ENCODE measurements at regions not wholly inside any gene's neighbourhood (a gene's known extent, or its start where the extent isn't known, plus 50 kb on each side); places are given as distances from the start of the nearest gene placed in this dataset.

GRCh38 chr12:23349564-23349963 lies 599.9 kb downstream of the SOX5 start:
- Mint-ChIP-seq H3K27me3 (ENCODE audit: low read depth) (no peaks in the 10 kb centered on the region), H3K27ac (no peak overlapping the region), H3K36me3 (ENCODE audit: low read depth) (no peaks in the 10 kb centered on the region), H3K4me1 (ENCODE audit: low read depth) (no peaks in the 10 kb centered on the region), H3K9me3 (ENCODE audit: insufficient read depth) (no peaks in the 10 kb centered on the region), H3K4me3 (no peak overlapping the region)
- no peak for DNase-seq
- ChIA-PET POLR2A (no interaction called here), CTCF (no interaction called here)
- ATAC-seq = no peak

- CTCF ChIA-PET = no interaction called here
- Mint-ChIP-seq H3K27ac (no peak overlapping the region), H3K27me3 (ENCODE audit: low read depth) (no peaks in the 10 kb centered on the region), H3K4me1 (ENCODE audit: low read depth) (no peaks in the 10 kb centered on the region), H3K36me3 (ENCODE audit: low read depth) (no peaks in the 10 kb centered on the region), H3K9me3 (ENCODE audit: insufficient read depth) (no peaks in the 10 kb centered on the region), H3K4me3 (no peak overlapping the region)
- DNase-seq = no peak
- ATAC-seq = no peak
- POLR2A ChIA-PET = no interaction called here
Measured at GRCh38 chr12:23350808-23351207, 598.7 kb downstream of the SOX5 start.

GRCh38 chr12:23352670-23353069 lies 596.8 kb downstream of the SOX5 start:
- H3K4me1 Mint-ChIP-seq (ENCODE audit: low read depth) = no peaks in the 10 kb centered on the region
- H3K27me3 Mint-ChIP-seq (ENCODE audit: low read depth) = no peaks in the 10 kb centered on the region
- no peaks in the 10 kb centered on the region for H3K36me3 Mint-ChIP-seq (ENCODE audit: low read depth)
- no peaks in the 10 kb centered on the region for H3K9me3 Mint-ChIP-seq (ENCODE audit: insufficient read depth)
- DNase-seq (no peak), ATAC-seq (no peak)
- H3K27ac Mint-ChIP-seq = no peak overlapping the region
- CTCF ChIA-PET = no interaction called here
- POLR2A ChIA-PET = no interaction called here
- H3K4me3 Mint-ChIP-seq = no peak overlapping the region

GRCh38 chr12:23354800-23355199 lies 594.7 kb downstream of the SOX5 start:
- DNase-seq (no peak), ATAC-seq (no peak)
- no peaks in the 10 kb centered on the region for H3K9me3 Mint-ChIP-seq (ENCODE audit: insufficient read depth)
- no peaks in the 10 kb centered on the region for H3K36me3 Mint-ChIP-seq (ENCODE audit: low read depth)
- H3K27ac Mint-ChIP-seq = no peak overlapping the region
- POLR2A ChIA-PET = no interaction called here
- no peak overlapping the region for H3K4me3 Mint-ChIP-seq
- no peaks in the 10 kb centered on the region for H3K4me1 Mint-ChIP-seq (ENCODE audit: low read depth)
- CTCF ChIA-PET = no interaction called here
- no peaks in the 10 kb centered on the region for H3K27me3 Mint-ChIP-seq (ENCODE audit: low read depth)

GRCh38 chr12:23356440-23356839 lies 593.0 kb downstream of the SOX5 start:
- no peaks in the 10 kb centered on the region for H3K4me1 Mint-ChIP-seq (ENCODE audit: low read depth)

GRCh38 chr12:23356927-23357708 lies 592.4 kb downstream of the SOX5 start:
- H3K9me3 Mint-ChIP-seq (ENCODE audit: insufficient read depth) = no peaks in the 10 kb centered on the region
- no peak for ATAC-seq
- H3K36me3 Mint-ChIP-seq (ENCODE audit: low read depth) = no peaks in the 10 kb centered on the region

More at GRCh38 chr12:23356440-23356839, 593.0 kb downstream of the SOX5 start:
- Mint-ChIP-seq H3K27me3 (ENCODE audit: low read depth) (no peaks in the 10 kb centered on the region), H3K36me3 (ENCODE audit: low read depth) (no peaks in the 10 kb centered on the region), H3K27ac (no peak overlapping the region), H3K4me3 (no peak overlapping the region), H3K9me3 (ENCODE audit: insufficient read depth) (no peaks in the 10 kb centered on the region)
- CTCF ChIA-PET = no interaction called here
- POLR2A ChIA-PET = no interaction called here
- DNase-seq = no peak
- no peak for ATAC-seq

GRCh38 chr12:23359975-23360701 lies 589.3 kb downstream of the SOX5 start:
- DNase-seq = no peak
- no peaks in the 10 kb centered on the region for H3K27me3 Mint-ChIP-seq (ENCODE audit: low read depth)
- H3K4me1 Mint-ChIP-seq (ENCODE audit: low read depth) = no peaks in the 10 kb centered on the region
- no peaks in the 10 kb centered on the region for H3K36me3 Mint-ChIP-seq (ENCODE audit: low read depth)
- ATAC-seq = no peak
- H3K9me3 Mint-ChIP-seq (ENCODE audit: insufficient read depth) = no peaks in the 10 kb centered on the region
- H3K4me3 Mint-ChIP-seq = no peak overlapping the region
- POLR2A ChIA-PET = no interaction called here
- no peak overlapping the region for H3K27ac Mint-ChIP-seq
- CTCF ChIA-PET = no interaction called here

More at GRCh38 chr12:23356927-23357708, 592.4 kb downstream of the SOX5 start:
- DNase-seq = no peak
- ChIA-PET CTCF (no interaction called here), POLR2A (no interaction called here)
- no peaks in the 10 kb centered on the region for H3K4me1 Mint-ChIP-seq (ENCODE audit: low read depth)
- H3K4me3 Mint-ChIP-seq = no peak overlapping the region
- no peaks in the 10 kb centered on the region for H3K27me3 Mint-ChIP-seq (ENCODE audit: low read depth)
- H3K27ac Mint-ChIP-seq = no peak overlapping the region

GRCh38 chr12:23361971-23362370 lies 587.5 kb downstream of the SOX5 start:
- no peaks in the 10 kb centered on the region for H3K9me3 Mint-ChIP-seq (ENCODE audit: insufficient read depth)
- CTCF ChIA-PET = no interaction called here
- no peaks in the 10 kb centered on the region for H3K36me3 Mint-ChIP-seq (ENCODE audit: low read depth)
- H3K27ac Mint-ChIP-seq = no peak overlapping the region
- no peaks in the 10 kb centered on the region for H3K27me3 Mint-ChIP-seq (ENCODE audit: low read depth)
- no peak overlapping the region for H3K4me3 Mint-ChIP-seq
- POLR2A ChIA-PET = no interaction called here
- DNase-seq (no peak), ATAC-seq (no peak)
- no peaks in the 10 kb centered on the region for H3K4me1 Mint-ChIP-seq (ENCODE audit: low read depth)

- no peak for ATAC-seq
- Mint-ChIP-seq H3K27me3 (ENCODE audit: low read depth) (no peaks in the 10 kb centered on the region), H3K27ac (no peak overlapping the region), H3K4me3 (no peak overlapping the region), H3K36me3 (ENCODE audit: low read depth) (no peaks in the 10 kb centered on the region), H3K4me1 (ENCODE audit: low read depth) (no peaks in the 10 kb centered on the region), H3K9me3 (ENCODE audit: insufficient read depth) (no peaks in the 10 kb centered on the region)
- DNase-seq = no peak
- CTCF ChIA-PET = no interaction called here
- POLR2A ChIA-PET = no interaction called here
Measured at GRCh38 chr12:23368590-23368989, 580.9 kb downstream of the SOX5 start.

- H3K4me3 Mint-ChIP-seq = no peak overlapping the region
Measured at GRCh38 chr12:23375621-23376020, 573.8 kb downstream of the SOX5 start.

GRCh38 chr12:23376238-23376637 lies 573.2 kb downstream of the SOX5 start:
- Mint-ChIP-seq H3K27ac (no peak overlapping the region), H3K4me3 (no peak overlapping the region), H3K9me3 (ENCODE audit: insufficient read depth) (peaks cover 17% of the 10 kb centered on the region), H3K27me3 (ENCODE audit: low read depth) (no peaks in the 10 kb centered on the region), H3K36me3 (ENCODE audit: low read depth) (no peaks in the 10 kb centered on the region), H3K4me1 (ENCODE audit: low read depth) (no peaks in the 10 kb centered on the region)
- DNase-seq (no peak), ATAC-seq (no peak)
- ChIA-PET CTCF (no interaction called here), POLR2A (no interaction called here)

More at GRCh38 chr12:23375621-23376020, 573.8 kb downstream of the SOX5 start:
- Mint-ChIP-seq H3K9me3 (ENCODE audit: insufficient read depth) (peaks cover 17% of the 10 kb centered on the region), H3K4me1 (ENCODE audit: low read depth) (no peaks in the 10 kb centered on the region), H3K27ac (no peak overlapping the region), H3K27me3 (ENCODE audit: low read depth) (no peaks in the 10 kb centered on the region), H3K36me3 (ENCODE audit: low read depth) (no peaks in the 10 kb centered on the region)
- ATAC-seq (no peak), DNase-seq (no peak)
- ChIA-PET CTCF (no interaction called here), POLR2A (no interaction called here)

- POLR2A ChIA-PET = no interaction called here
- no peaks in the 10 kb centered on the region for H3K27me3 Mint-ChIP-seq (ENCODE audit: low read depth)
- H3K9me3 Mint-ChIP-seq (ENCODE audit: insufficient read depth) = peaks cover 21% of the 10 kb centered on the region
- no peak overlapping the region for H3K4me3 Mint-ChIP-seq
- ATAC-seq (no peak), DNase-seq (no peak)
- no peaks in the 10 kb centered on the region for H3K4me1 Mint-ChIP-seq (ENCODE audit: low read depth)
- CTCF ChIA-PET = no interaction called here
- H3K27ac Mint-ChIP-seq = no peak overlapping the region
- no peaks in the 10 kb centered on the region for H3K36me3 Mint-ChIP-seq (ENCODE audit: low read depth)
Measured at GRCh38 chr12:23380419-23381100, 568.9 kb downstream of the SOX5 start.
